D341Med (cell line): ENCODE measurements at regions not wholly inside any gene's neighbourhood (a gene's known extent, or its start where the extent isn't known, plus 50 kb on each side); places are given as distances from the start of the nearest gene placed in this dataset.

Experiments
- DNase-seq: peaks from one replicate; pipeline ENCODE4 v3.0.0; 2012; ENCODE audit warnings: low spot score

- DNase-seq: no peak
These were observed 1074.0 kb downstream of the CDH11 start for GRCh38 chr16:64047878-64048277.

DNA sequence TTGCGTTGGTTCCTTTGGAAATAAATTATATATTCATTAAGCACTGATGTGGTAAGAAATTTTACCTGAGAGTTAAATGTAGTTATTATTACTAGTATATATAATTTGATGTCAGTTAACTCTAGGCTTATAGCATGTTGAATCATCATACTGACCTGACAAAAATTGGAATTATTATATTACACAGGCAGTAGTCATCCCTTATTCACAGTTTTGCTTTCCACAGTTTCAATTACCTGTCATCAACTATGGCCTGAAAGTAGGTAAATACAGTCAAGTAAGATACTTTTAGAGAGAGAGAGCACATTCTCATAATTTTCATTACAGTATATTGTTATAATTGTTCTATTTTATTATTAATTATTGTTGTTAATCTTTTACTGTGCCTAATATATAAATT, 1074.7 kb downstream of the CDH11 start:
- DNase-seq: no peak

- no peak for DNase-seq
These were observed 1086.5 kb downstream of the CDH11 start for GRCh38 chr16:64035337-64035736.

GRCh38 chr16:64019339-64019738, 1102.5 kb downstream of the CDH11 start:
- DNase-seq: no peak

DNA sequence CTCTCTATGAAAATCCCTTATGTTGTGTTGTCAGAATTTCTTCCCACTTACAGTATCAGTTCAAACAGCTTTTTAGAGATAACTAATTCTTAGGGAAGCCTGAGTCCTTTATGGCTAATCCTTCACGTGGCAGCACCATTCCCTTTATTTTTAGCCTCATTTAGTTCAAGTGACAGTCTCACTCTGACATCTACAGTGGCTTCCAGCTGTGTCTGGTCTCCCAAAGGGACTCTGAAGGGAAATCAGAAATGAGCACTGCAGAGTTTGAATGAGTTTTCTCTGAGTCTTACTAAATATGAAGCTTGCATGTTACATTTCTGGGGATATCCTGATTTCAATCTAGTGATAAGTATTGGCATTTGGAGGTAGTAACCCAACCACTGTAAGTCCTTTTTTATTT, 1104.1 kb downstream of the CDH11 start:
- no peak for DNase-seq

DNA sequence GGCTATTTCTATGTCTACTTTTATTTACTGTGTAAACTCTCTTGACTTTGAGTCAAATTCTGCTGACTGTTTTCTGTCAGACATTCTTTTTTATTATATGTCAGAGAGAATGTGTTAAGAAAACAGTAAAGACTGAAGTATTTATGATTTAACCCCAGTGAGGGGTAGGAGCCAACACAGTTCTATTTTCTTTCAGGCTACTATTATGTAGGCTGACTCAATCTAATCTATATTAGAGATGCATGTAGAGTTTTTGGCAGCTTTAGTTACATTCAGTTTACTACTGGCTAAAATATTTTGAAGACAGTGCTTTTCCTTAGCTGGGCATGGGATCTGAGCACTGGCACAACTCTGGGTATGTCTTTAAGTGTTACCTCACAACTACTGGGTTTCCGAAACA, 1108.0 kb downstream of the CDH11 start:
- no peak for DNase-seq

GRCh38 chr16:64012166-64012565, 1109.7 kb downstream of the CDH11 start:
- no peak for DNase-seq

GRCh38 chr16:64011650-64012049, 1110.2 kb downstream of the CDH11 start:
- DNase-seq: no peak

GRCh38 chr16:64008131-64008530, 1113.7 kb downstream of the CDH11 start:
- DNase-seq: no peak

DNA sequence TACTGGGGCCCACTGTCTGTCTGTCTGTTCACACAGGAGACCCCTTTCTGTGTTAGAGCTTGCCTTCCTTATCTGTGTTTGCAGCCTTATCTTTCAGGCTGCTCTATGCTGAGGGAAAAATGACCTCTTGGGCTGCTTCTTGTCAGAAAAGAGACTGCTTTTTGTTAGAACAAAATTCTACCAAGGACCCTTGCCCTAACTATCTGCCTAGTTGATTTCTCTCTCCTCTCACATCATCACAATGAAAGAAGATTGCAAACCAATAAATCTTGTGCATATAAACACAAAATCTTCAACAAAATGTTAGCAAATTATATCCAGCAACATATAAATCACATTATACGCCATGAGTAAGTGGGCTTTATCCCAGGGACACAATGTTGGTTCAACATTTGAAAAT, 1117.7 kb downstream of the CDH11 start:
- DNase-seq: no peak

DNA sequence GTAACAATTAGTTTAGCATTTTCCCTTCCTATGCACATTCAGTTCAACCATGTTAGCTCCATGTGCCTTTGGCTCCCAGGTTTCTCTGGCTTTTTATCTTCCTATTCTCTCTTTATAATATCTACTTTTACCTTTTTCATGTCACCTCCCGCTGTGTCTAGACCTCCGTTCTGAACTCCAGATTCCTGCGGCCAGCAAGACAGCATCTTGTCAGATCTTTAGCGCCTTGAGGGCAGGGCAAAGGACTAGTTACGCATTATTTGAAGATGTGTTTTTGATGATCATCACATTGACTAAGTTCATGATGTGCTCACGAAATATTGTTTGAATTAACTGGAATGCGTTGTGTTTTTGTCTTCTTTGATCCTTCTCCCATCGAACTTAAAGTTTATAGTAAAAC, 1126.8 kb downstream of the CDH11 start:
- DNase-seq: no peak

GRCh38 chr16:63983401-63983800, 1138.5 kb downstream of the CDH11 start:
- no peak for DNase-seq

- DNase-seq: no peak
These were observed 1139.1 kb downstream of the CDH11 start for GRCh38 chr16:63982741-63983140.

GRCh38 chr16:63982110-63982509, 1139.8 kb downstream of the CDH11 start:
- no peak for DNase-seq

- no peak for DNase-seq
These were observed 1140.2 kb downstream of the CDH11 start for GRCh38 chr16:63981639-63982038.

DNA sequence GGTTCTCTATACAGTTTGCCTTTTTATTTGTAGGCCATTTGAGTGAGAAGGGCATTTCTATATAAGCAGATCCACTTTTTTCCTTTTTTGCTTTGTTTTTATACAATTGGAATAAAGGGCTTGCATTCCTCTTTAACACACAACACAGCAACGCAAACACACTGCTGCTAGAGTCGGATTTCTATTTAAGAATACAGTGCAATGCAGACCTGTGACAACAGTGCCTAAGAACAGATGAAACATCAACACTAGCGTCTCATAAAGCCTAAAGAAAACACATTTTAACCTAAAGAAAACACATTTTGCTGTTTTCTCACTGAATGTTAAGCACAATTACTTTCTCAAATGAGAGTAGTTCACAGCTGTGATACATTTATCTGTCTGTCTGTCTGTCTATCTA, 1141.1 kb downstream of the CDH11 start:
- no peak for DNase-seq

- DNase-seq: no peak
These were observed 1143.6 kb downstream of the CDH11 start for GRCh38 chr16:63978240-63978639.

DNA sequence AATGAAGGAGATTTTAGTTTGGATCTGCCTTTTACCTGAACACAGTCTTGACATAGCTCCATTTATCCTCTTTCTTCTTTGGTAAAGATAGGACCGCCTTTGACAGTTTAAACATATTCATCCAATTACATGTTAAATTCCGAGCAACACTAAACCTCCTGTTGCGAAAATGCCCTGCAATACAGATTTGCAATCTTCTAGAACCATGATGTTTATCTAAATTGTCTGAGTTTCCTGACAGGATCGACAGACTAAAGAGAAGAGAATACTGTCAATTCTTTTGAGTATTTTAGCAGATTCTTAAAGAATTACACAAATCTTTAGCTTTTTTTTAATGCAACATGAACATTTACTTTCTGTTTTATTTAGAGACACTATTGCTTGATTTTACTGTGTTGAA, 1145.5 kb downstream of the CDH11 start:
- DNase-seq: no peak

DNA sequence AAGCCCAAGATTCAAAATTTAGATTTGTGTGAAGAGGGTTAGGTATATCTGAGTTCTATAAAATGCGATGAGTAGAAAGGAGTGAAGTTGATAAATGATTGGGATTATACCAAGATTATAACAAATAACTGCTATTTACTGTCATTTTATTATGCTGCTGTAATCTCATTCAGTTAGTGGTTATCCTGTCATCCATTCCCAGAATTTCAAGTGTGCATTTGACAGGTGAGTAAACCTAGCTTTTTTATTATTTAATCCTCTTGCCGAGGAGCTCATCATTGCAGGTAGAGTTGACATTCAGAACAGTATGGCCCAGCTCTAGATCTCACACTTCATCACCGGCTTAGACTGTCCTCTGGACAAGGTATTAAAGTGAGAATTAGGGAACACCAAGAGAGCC, 1146.2 kb downstream of the CDH11 start:
- no peak for DNase-seq

- no peak for DNase-seq
These were observed 1153.9 kb downstream of the CDH11 start for GRCh38 chr16:63967966-63968365.

DNA sequence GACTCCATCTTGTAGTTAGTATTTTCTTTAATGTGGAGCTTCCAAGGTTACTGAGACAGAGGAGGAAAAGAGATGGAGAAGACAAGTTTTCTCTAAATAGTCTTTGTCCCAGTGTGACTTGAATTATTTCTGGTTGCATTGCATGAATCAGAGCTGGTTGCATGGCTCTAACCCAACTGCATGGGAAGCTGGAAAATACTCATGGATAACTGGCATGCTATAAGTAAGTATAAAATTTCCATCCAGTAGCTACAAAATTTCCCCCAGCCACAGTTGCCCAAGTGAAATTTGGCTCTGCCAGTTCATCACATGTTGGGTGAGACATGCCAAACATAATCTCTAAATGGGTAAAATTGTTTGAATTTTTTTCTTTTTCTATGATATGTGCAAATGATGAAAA, 1161.5 kb downstream of the CDH11 start:
- DNase-seq: no peak

DNA sequence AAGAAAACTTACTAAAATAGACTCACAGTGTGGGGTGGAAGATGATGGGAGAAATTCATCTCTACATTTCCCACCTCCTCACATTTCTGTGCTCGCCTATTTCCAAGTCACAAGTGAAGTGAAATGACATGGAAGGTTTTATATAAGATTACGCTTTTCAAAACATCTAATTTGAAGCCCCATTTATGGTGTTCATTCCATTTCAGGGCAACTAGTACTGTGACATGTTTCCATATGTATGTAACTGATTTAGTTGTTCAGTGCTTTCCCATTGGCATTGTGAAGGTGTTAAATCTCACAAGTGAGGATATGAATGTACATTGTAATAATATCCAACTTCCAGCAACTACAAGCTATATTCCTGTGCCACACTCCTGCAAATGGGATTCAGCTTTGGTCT, 1174.8 kb downstream of the CDH11 start:
- DNase-seq: no peak

- no peak for DNase-seq
These were observed 1176.1 kb downstream of the CDH11 start for GRCh38 chr16:63945806-63946205.

- DNase-seq: no peak
These were observed 1178.3 kb downstream of the CDH11 start for GRCh38 chr16:63943566-63943965.

DNA sequence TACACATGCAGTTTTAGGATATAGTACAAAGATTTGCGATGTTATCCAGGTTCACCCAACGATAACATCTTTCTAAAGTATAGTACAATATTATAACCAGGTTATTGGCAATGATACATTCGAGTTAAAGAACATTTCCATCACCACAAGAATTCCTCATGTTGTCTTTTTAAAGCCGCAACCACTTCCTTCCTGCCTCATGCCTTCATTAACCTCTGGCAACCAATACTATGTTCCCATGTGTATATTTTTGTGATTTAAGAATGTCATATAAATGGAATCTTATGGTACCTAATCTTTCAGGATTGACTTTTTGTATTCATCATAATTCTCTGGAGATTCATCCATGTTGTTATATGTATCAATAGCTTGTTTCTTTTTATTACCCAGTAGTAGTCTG, 1183.2 kb downstream of the CDH11 start:
- no peak for DNase-seq
